ENCODE measurements at regions not wholly inside any gene's neighbourhood (a gene's known extent, or its start where the extent isn't known, plus 50 kb on each side); places are given as distances from the start of the nearest gene placed in this dataset.

GRCh38 chr2:62576276-62576939, 70.4 kb upstream of the TMEM17 start:
- Histone ChIP-seq H3K4me1 (ENCODE audit: control insufficient read depth, insufficient read depth, low read length) (no peaks in the 10 kb centered on the region), H3K36me3 (ENCODE audit: control insufficient read depth, insufficient read depth, low read length) (no peaks in the 10 kb centered on the region), H3K4me3 (ENCODE audit: low read length) (no peak overlapping the region), H3K9me3 (replicated peaks; ENCODE audit: control insufficient read depth, low read depth, low read length) (no peaks in the 10 kb centered on the region), H3K27me3 (ENCODE audit: control insufficient read depth, insufficient read depth, low read length) (no peaks in the 10 kb centered on the region), H3K27ac (ENCODE audit: low read length) (no peak overlapping the region)
- 33% methylated on average over 1 of the region's 2 CpGs for WGBS (ENCODE audit: insufficient coverage)
- no peak for DNase-seq

- Histone ChIP-seq H3K27me3 (ENCODE audit: control insufficient read depth, insufficient read depth, low read length) (peaks cover 15% of the 10 kb centered on the region), H3K4me1 (ENCODE audit: control insufficient read depth, insufficient read depth, low read length) (peaks cover 6% of the 10 kb centered on the region), H3K9me3 (replicated peaks; ENCODE audit: control insufficient read depth, low read depth, low read length) (no peaks in the 10 kb centered on the region), H3K27ac (ENCODE audit: low read length) (no peak overlapping the region), H3K4me3 (ENCODE audit: low read length) (no peak overlapping the region), H3K36me3 (ENCODE audit: control insufficient read depth, insufficient read depth, low read length) (no peaks in the 10 kb centered on the region)
- DNase-seq, result no peak
Measured at GRCh38 chr2:62573936-62574335, 67.9 kb upstream of the TMEM17 start.

GRCh38 chr2:62573137-62573731, 67.2 kb upstream of the TMEM17 start:
- no peak overlapping the region for H3K4me3 ChIP-seq (ENCODE audit: low read length)
- WGBS (ENCODE audit: insufficient coverage), result no CpG with 5 or more reads among the region's 4 CpGs
- no peak overlapping the region for H3K27ac ChIP-seq (ENCODE audit: low read length)
- H3K36me3 ChIP-seq (ENCODE audit: control insufficient read depth, insufficient read depth, low read length), result no peaks in the 10 kb centered on the region
- H3K9me3 ChIP-seq (replicated peaks; ENCODE audit: control insufficient read depth, low read depth, low read length), result no peaks in the 10 kb centered on the region
- peaks cover 15% of the 10 kb centered on the region for H3K27me3 ChIP-seq (ENCODE audit: control insufficient read depth, insufficient read depth, low read length)
- peaks cover 6% of the 10 kb centered on the region for H3K4me1 ChIP-seq (ENCODE audit: control insufficient read depth, insufficient read depth, low read length)
- no peak for DNase-seq

GRCh38 chr2:62570861-62571698, 65.1 kb upstream of the TMEM17 start:
- WGBS (ENCODE audit: insufficient coverage), result 2% methylated on average over 16 of the region's 35 CpGs
- no peaks in the 10 kb centered on the region for H3K36me3 ChIP-seq (ENCODE audit: control insufficient read depth, insufficient read depth, low read length)
- no peak overlapping the region for H3K4me3 ChIP-seq (ENCODE audit: low read length)
- H3K4me1 ChIP-seq (ENCODE audit: control insufficient read depth, insufficient read depth, low read length), result peaks cover 6% of the 10 kb centered on the region
- H3K27me3 ChIP-seq (ENCODE audit: control insufficient read depth, insufficient read depth, low read length), result peaks cover 15% of the 10 kb centered on the region
- no peak overlapping the region for H3K27ac ChIP-seq (ENCODE audit: low read length)
- no peaks in the 10 kb centered on the region for H3K9me3 ChIP-seq (replicated peaks; ENCODE audit: control insufficient read depth, low read depth, low read length)
- DNase-seq, result peak; percentile 15

GRCh38 chr2:62569907-62570841, 64.2 kb upstream of the TMEM17 start:
- Histone ChIP-seq H3K9me3 (replicated peaks; ENCODE audit: control insufficient read depth, low read depth, low read length) (no peaks in the 10 kb centered on the region), H3K36me3 (ENCODE audit: control insufficient read depth, insufficient read depth, low read length) (no peaks in the 10 kb centered on the region), H3K27ac (ENCODE audit: low read length) (no peak overlapping the region), H3K4me1 (ENCODE audit: control insufficient read depth, insufficient read depth, low read length) (peaks cover 6% of the 10 kb centered on the region), H3K27me3 (ENCODE audit: control insufficient read depth, insufficient read depth, low read length) (peaks cover 15% of the 10 kb centered on the region), H3K4me3 (ENCODE audit: low read length) (no peak overlapping the region)
- WGBS (ENCODE audit: insufficient coverage), result 18% methylated on average over 13 of the region's 23 CpGs
- DNase-seq, result no peak

GRCh38 chr2:62568983-62569837, 63.2 kb upstream of the TMEM17 start:
- Histone ChIP-seq H3K9me3 (replicated peaks; ENCODE audit: control insufficient read depth, low read depth, low read length) (no peaks in the 10 kb centered on the region), H3K4me1 (ENCODE audit: control insufficient read depth, insufficient read depth, low read length) (peaks cover 6% of the 10 kb centered on the region), H3K4me3 (ENCODE audit: low read length) (no peak overlapping the region), H3K36me3 (ENCODE audit: control insufficient read depth, insufficient read depth, low read length) (no peaks in the 10 kb centered on the region), H3K27ac (ENCODE audit: low read length) (no peak overlapping the region), H3K27me3 (ENCODE audit: control insufficient read depth, insufficient read depth, low read length) (peaks cover 15% of the 10 kb centered on the region)
- no peak for DNase-seq
- 83% methylated on average over 2 of the region's 5 CpGs for WGBS (ENCODE audit: insufficient coverage)

- Histone ChIP-seq H3K36me3 (ENCODE audit: control insufficient read depth, insufficient read depth, low read length) (no peaks in the 10 kb centered on the region), H3K27ac (ENCODE audit: low read length) (no peak overlapping the region), H3K4me1 (ENCODE audit: control insufficient read depth, insufficient read depth, low read length) (peaks cover 6% of the 10 kb centered on the region), H3K9me3 (replicated peaks; ENCODE audit: control insufficient read depth, low read depth, low read length) (no peaks in the 10 kb centered on the region), H3K27me3 (ENCODE audit: control insufficient read depth, insufficient read depth, low read length) (peaks cover 15% of the 10 kb centered on the region), H3K4me3 (ENCODE audit: low read length) (no peak overlapping the region)
- DNase-seq, result no peak
- no CpG with 5 or more reads among the region's 1 CpG for WGBS (ENCODE audit: insufficient coverage)
Measured at GRCh38 chr2:62568074-62568473, 62.1 kb upstream of the TMEM17 start.

GRCh38 chr2:62567669-62568068, 61.7 kb upstream of the TMEM17 start:
- WGBS (ENCODE audit: insufficient coverage), result no CpG with 5 or more reads among the region's 2 CpGs
- Histone ChIP-seq H3K9me3 (replicated peaks; ENCODE audit: control insufficient read depth, low read depth, low read length) (no peaks in the 10 kb centered on the region), H3K27me3 (ENCODE audit: control insufficient read depth, insufficient read depth, low read length) (peaks cover 15% of the 10 kb centered on the region), H3K4me1 (ENCODE audit: control insufficient read depth, insufficient read depth, low read length) (peaks cover 6% of the 10 kb centered on the region), H3K4me3 (ENCODE audit: low read length) (no peak overlapping the region), H3K27ac (ENCODE audit: low read length) (no peak overlapping the region), H3K36me3 (ENCODE audit: control insufficient read depth, insufficient read depth, low read length) (no peaks in the 10 kb centered on the region)
- DNase-seq, result no peak

GRCh38 chr2:62566847-62567246, 60.9 kb upstream of the TMEM17 start:
- no peak for DNase-seq

More at GRCh38 chr2:62566847-62567246, 60.9 kb upstream of the TMEM17 start:
- Histone ChIP-seq H3K4me1 (ENCODE audit: control insufficient read depth, insufficient read depth, low read length) (peaks cover 6% of the 10 kb centered on the region), H3K9me3 (replicated peaks; ENCODE audit: control insufficient read depth, low read depth, low read length) (no peaks in the 10 kb centered on the region), H3K27ac (ENCODE audit: low read length) (no peak overlapping the region), H3K27me3 (ENCODE audit: control insufficient read depth, insufficient read depth, low read length) (peaks cover 15% of the 10 kb centered on the region), H3K36me3 (ENCODE audit: control insufficient read depth, insufficient read depth, low read length) (no peaks in the 10 kb centered on the region), H3K4me3 (ENCODE audit: low read length) (no peak overlapping the region)
- WGBS (ENCODE audit: insufficient coverage), result no CpG with 5 or more reads among the region's 1 CpG
